CD4-positive, CD25-positive, alpha-beta regulatory T cell (primary cell): ENCODE measurements at regions not wholly inside any gene's neighbourhood (a gene's known extent, or its start where the extent isn't known, plus 50 kb on each side); places are given as distances from the start of the nearest gene placed in this dataset.

ENCODE experiments used
- ATAC-seq, 2 donors: fragments of 150-1000 bp; cut with Tn5 transposase; one replicate each; pipeline ENCODE4 v1.10.0; 2021; ENCODE audit warnings: low read depth in 2 of 2, moderate number of reproducible peaks in 2 of 2, moderate library complexity in 1 of 2
- DNase-seq, 3 donors: peaks; one replicate each; pipeline versions ENCODE4 v3.0.0 to v3.0.0-alpha.2; 2012 to 2022; ENCODE audit warnings: mixed read lengths in 1 of 3
- H3K27ac ChIP-seq: one replicate; pipeline ENCODE4 v1.7.0; 2013; ENCODE audit warnings: mild to moderate bottlenecking, low read length; ENCODE audit not compliant: insufficient read depth, poor library complexity, severe bottlenecking
- H3K27me3 ChIP-seq: one replicate; pipeline ENCODE4 v1.7.0; 2013; ENCODE audit warnings: low read length; ENCODE audit not compliant: control insufficient read depth, insufficient read depth
- H3K36me3 ChIP-seq: one replicate; pipeline ENCODE4 v1.7.0; 2013; ENCODE audit warnings: mild to moderate bottlenecking, low read length, moderate library complexity; ENCODE audit not compliant: control insufficient read depth, insufficient read depth
- H3K4me1 ChIP-seq: 2 replicates; pipeline ENCODE4 v1.7.0; 2013; ENCODE audit warnings: mild to moderate bottlenecking, low read length; ENCODE audit not compliant: insufficient read depth, control insufficient read depth, poor library complexity, severe bottlenecking
- H3K4me3 ChIP-seq: one replicate; pipeline ENCODE4 v1.7.0; 2013; ENCODE audit warnings: low read depth, mild to moderate bottlenecking, low read length, moderate library complexity
- H3K9me3 ChIP-seq, 2 experiments: 1 replicate in 1 of 2; 2 replicates in 1 of 2; pipeline ENCODE4 v1.7.0; 2013; ENCODE audit warnings: low read length in 2 of 2, mild to moderate bottlenecking in 1 of 2, moderate library complexity in 1 of 2; ENCODE audit not compliant: control insufficient read depth in 2 of 2
- H3K27ac Mint-ChIP-seq, 3 donors: one replicate each; pipeline ENCODE4 v1.8.0; 2020 to 2022; ENCODE audit warnings: mild to moderate bottlenecking in 3 of 3, mixed read lengths in 3 of 3, moderate library complexity in 2 of 3
- H3K27me3 Mint-ChIP-seq: one replicate; pipeline ENCODE4 v1.8.0; 2022; ENCODE audit warnings: mild to moderate bottlenecking, mixed read lengths
- H3K36me3 Mint-ChIP-seq: one replicate; pipeline ENCODE4 v1.8.0; 2020; ENCODE audit warnings: mixed read lengths
- H3K4me1 Mint-ChIP-seq, 4 donors: one replicate each; pipeline ENCODE4 v1.8.0; 2020 to 2022; ENCODE audit warnings: mixed read lengths in 4 of 4, mild to moderate bottlenecking in 1 of 4
- H3K4me3 Mint-ChIP-seq, 4 donors: one replicate each; pipeline ENCODE4 v1.8.0; 2020 to 2022; ENCODE audit warnings: mild to moderate bottlenecking in 4 of 4, mixed read lengths in 4 of 4, moderate library complexity in 3 of 4
- H3K9me3 Mint-ChIP-seq, 7 donors: one replicate each; pipeline ENCODE4 v1.8.0; 2020 to 2022; ENCODE audit warnings: mixed read lengths in 7 of 7, mild to moderate bottlenecking in 3 of 7, moderate library complexity in 2 of 7

GRCh38 chr9:111231801-111232580, 98.0 kb downstream of the OR2K2 start:
- Histone ChIP-seq H3K27me3 (no peaks in the 10 kb centered on the region), H3K4me3 (no peak overlapping the region), H3K27ac (no peak overlapping the region), H3K36me3 (no peaks in the 10 kb centered on the region), H3K9me3 (no peaks in the 10 kb centered on the region), H3K4me1 (no peaks in the 10 kb centered on the region)
- ATAC-seq (no peak), DNase-seq (no peak)
- Mint-ChIP-seq H3K36me3 (no peaks in the 10 kb centered on the region), H3K27me3 (peaks cover 6% of the 10 kb centered on the region), H3K9me3 (no peaks in the 10 kb centered on the region), H3K4me1 (no peaks in the 10 kb centered on the region), H3K27ac (no peak overlapping the region), H3K4me3 (no peak overlapping the region)

GRCh38 chr9:111222757-111223156, 107.3 kb downstream of the OR2K2 start:
- Mint-ChIP-seq H3K4me3 (no peak overlapping the region), H3K4me1 (no peaks in the 10 kb centered on the region), H3K27ac (no peak overlapping the region), H3K36me3 (no peaks in the 10 kb centered on the region), H3K27me3 (no peaks in the 10 kb centered on the region), H3K9me3 (peaks cover 1 to 10% (median 4%) of the 10 kb centered on the region in 7 donors)
- H3K27ac ChIP-seq, result no peak overlapping the region
- H3K4me1 ChIP-seq, result no peaks in the 10 kb centered on the region
- ATAC-seq (no peak), DNase-seq (no peak)
- peaks cover 0 to 2% of the 10 kb centered on the region in 2 experiments for H3K9me3 ChIP-seq
- H3K4me3 ChIP-seq, result no peak overlapping the region
- H3K27me3 ChIP-seq, result no peaks in the 10 kb centered on the region
- H3K36me3 ChIP-seq, result no peaks in the 10 kb centered on the region

GRCh38 chr9:111212874-111213273, 117.2 kb downstream of the OR2K2 start:
- Mint-ChIP-seq H3K36me3 (no peaks in the 10 kb centered on the region), H3K9me3 (peaks cover 0 to 15% (median 2%) of the 10 kb centered on the region in 7 donors), H3K27me3 (no peaks in the 10 kb centered on the region), H3K4me1 (no peaks in the 10 kb centered on the region), H3K27ac (no peak overlapping the region), H3K4me3 (no peak overlapping the region)
- Histone ChIP-seq H3K9me3 (no peaks in the 10 kb centered on the region), H3K36me3 (no peaks in the 10 kb centered on the region), H3K4me3 (no peak overlapping the region), H3K27me3 (no peaks in the 10 kb centered on the region), H3K27ac (no peak overlapping the region), H3K4me1 (no peaks in the 10 kb centered on the region)
- DNase-seq, result no peak
- ATAC-seq, result no peak

GRCh38 chr9:111198936-111199335, 131.1 kb downstream of the OR2K2 start:
- Histone ChIP-seq H3K27me3 (no peaks in the 10 kb centered on the region), H3K36me3 (no peaks in the 10 kb centered on the region), H3K4me3 (no peak overlapping the region), H3K27ac (no peak overlapping the region), H3K4me1 (no peaks in the 10 kb centered on the region), H3K9me3 (no peaks in the 10 kb centered on the region)
- DNase-seq (no peak), ATAC-seq (no peak)
- Mint-ChIP-seq H3K27ac (no peak overlapping the region), H3K9me3 (peaks cover 3 to 23% (median 5%) of the 10 kb centered on the region in 7 donors), H3K4me1 (no peaks in the 10 kb centered on the region), H3K4me3 (no peak overlapping the region), H3K36me3 (no peaks in the 10 kb centered on the region), H3K27me3 (no peaks in the 10 kb centered on the region)

GRCh38 chr9:111197256-111197655, 132.8 kb downstream of the OR2K2 start:
- H3K9me3 Mint-ChIP-seq, result peaks cover 3 to 12% (median 4%) of the 10 kb centered on the region in 7 donors
- no peak overlapping the region for H3K27ac Mint-ChIP-seq
- no peaks in the 10 kb centered on the region for H3K4me1 ChIP-seq
- no peaks in the 10 kb centered on the region for H3K4me1 Mint-ChIP-seq
- H3K4me3 ChIP-seq, result no peak overlapping the region
- H3K36me3 ChIP-seq, result no peaks in the 10 kb centered on the region
- H3K27ac ChIP-seq, result no peak overlapping the region
- H3K4me3 Mint-ChIP-seq, result no peak overlapping the region
- no peaks in the 10 kb centered on the region for H3K9me3 ChIP-seq
- no peak for DNase-seq
- no peak for ATAC-seq
- no peaks in the 10 kb centered on the region for H3K27me3 Mint-ChIP-seq
- no peaks in the 10 kb centered on the region for H3K36me3 Mint-ChIP-seq
- no peaks in the 10 kb centered on the region for H3K27me3 ChIP-seq

GRCh38 chr9:111195766-111196165, 134.3 kb downstream of the OR2K2 start:
- no peaks in the 10 kb centered on the region for H3K27me3 ChIP-seq
- Mint-ChIP-seq H3K4me3 (no peak overlapping the region), H3K4me1 (no peaks in the 10 kb centered on the region), H3K9me3 (peaks cover 3 to 10% (median 4%) of the 10 kb centered on the region in 7 donors), H3K36me3 (no peaks in the 10 kb centered on the region), H3K27ac (no peak overlapping the region), H3K27me3 (no peaks in the 10 kb centered on the region)
- ATAC-seq (no peak), DNase-seq (no peak)
- no peaks in the 10 kb centered on the region for H3K36me3 ChIP-seq
- H3K9me3 ChIP-seq, result no peaks in the 10 kb centered on the region
- H3K27ac ChIP-seq, result no peak overlapping the region
- no peaks in the 10 kb centered on the region for H3K4me1 ChIP-seq
- no peak overlapping the region for H3K4me3 ChIP-seq

GRCh38 chr9:111193095-111193494, 136.9 kb downstream of the OR2K2 start:
- H3K9me3 ChIP-seq, result no peaks in the 10 kb centered on the region
- ATAC-seq (no peak), DNase-seq (no peak)
- no peaks in the 10 kb centered on the region for H3K4me1 ChIP-seq
- no peak overlapping the region for H3K4me3 ChIP-seq
- no peaks in the 10 kb centered on the region for H3K27me3 Mint-ChIP-seq
- H3K27ac Mint-ChIP-seq, result no peak overlapping the region
- peaks cover 0 to 4% (median 1%) of the 10 kb centered on the region in 7 donors for H3K9me3 Mint-ChIP-seq
- no peaks in the 10 kb centered on the region for H3K36me3 Mint-ChIP-seq
- no peaks in the 10 kb centered on the region for H3K36me3 ChIP-seq
- H3K4me1 Mint-ChIP-seq, result no peaks in the 10 kb centered on the region
- H3K4me3 Mint-ChIP-seq, result no peak overlapping the region
- H3K27ac ChIP-seq, result no peak overlapping the region
- H3K27me3 ChIP-seq, result no peaks in the 10 kb centered on the region

GRCh38 chr9:111192650-111193049, 137.4 kb downstream of the OR2K2 start:
- H3K4me3 ChIP-seq, result no peak overlapping the region
- ATAC-seq (no peak), DNase-seq (no peak)
- H3K9me3 ChIP-seq, result no peaks in the 10 kb centered on the region
- no peak overlapping the region for H3K27ac ChIP-seq
- H3K36me3 ChIP-seq, result no peaks in the 10 kb centered on the region
- no peaks in the 10 kb centered on the region for H3K27me3 ChIP-seq
- Mint-ChIP-seq H3K9me3 (peaks cover 0 to 4% (median 0%) of the 10 kb centered on the region in 7 donors), H3K4me3 (no peak overlapping the region), H3K27ac (no peak overlapping the region), H3K36me3 (no peaks in the 10 kb centered on the region), H3K4me1 (no peaks in the 10 kb centered on the region), H3K27me3 (peaks cover 4% of the 10 kb centered on the region)
- no peaks in the 10 kb centered on the region for H3K4me1 ChIP-seq
